Endothelial cell of umbilical vein (primary cell): ENCODE measurements at regions not wholly inside any gene's neighbourhood (a gene's known extent, or its start where the extent isn't known, plus 50 kb on each side); places are given as distances from the start of the nearest gene placed in this dataset.

Experiments used
- BruUV-seq: library from RNA; stranded (reverse); fragments of 400-500 nt; replicated peaks from 2 replicates; lab custom pipeline; 2021; lab: Mats Ljungman, UMichigan
- CTCF ChIA-PET: fragments of 300-600, 350-600 bp; sonication (Branson Sonifier 250); formaldehyde crosslinking; loops from one replicate; lab custom pipeline; 2021; ENCODE audit warnings: antibody characterized with exemption, inconsistent platforms; lab: Charles Lee
- POLR2A ChIA-PET: fragments of 300-600, 350-600 bp; sonication (Branson Sonifier 250); formaldehyde crosslinking; loops from one replicate; lab custom pipeline; 2021; ENCODE audit warnings: antibody characterized with exemption, inconsistent platforms; lab: Charles Lee
- DNase-seq: peaks from one replicate; pipeline ENCODE4 v3.0.0-alpha.2; 2011; ENCODE audit warnings: low read depth, low spot score
- FAIRE-seq: peaks from 2 replicates; lab custom pipeline; 2011; peaks lifted over from hg19 to GRCh38; lab: Jason Lieb, UNC
- H2AFZ ChIP-seq: 2 replicates; pipeline ENCODE4 v1.6.0; 2012; ENCODE audit warnings: low read depth, low read length, control low read depth, inconsistent platforms
- H3K27ac ChIP-seq: 2 replicates; pipeline ENCODE4 v1.5.1; 2011; ENCODE audit warnings: low read depth, mild to moderate bottlenecking, control low read depth, low read length, moderate library complexity; ENCODE audit not compliant: insufficient read depth
- H3K27me3 ChIP-seq, 2 experiments: 2 replicates each; pipeline versions ENCODE4 v1.6.0 to v1.6.1; 2011; ENCODE audit warnings: low read length in 2 of 2, mixed read lengths in 1 of 2; ENCODE audit not compliant: control insufficient read depth in 2 of 2, insufficient read depth in 2 of 2
- H3K36me3 ChIP-seq, 2 experiments: 2 replicates in 1 of 2; 3 replicates in 1 of 2; pipeline ENCODE4 v1.5.1; 2011; ENCODE audit warnings: low read length in 2 of 2, mild to moderate bottlenecking in 1 of 2, moderate library complexity in 1 of 2; ENCODE audit not compliant: control insufficient read depth in 2 of 2, insufficient read depth in 2 of 2; ENCODE audit errors: extremely low read depth in 1 of 2
- H3K4me1 ChIP-seq: 3 replicates; pipeline ENCODE4 v1.5.1; 2011; ENCODE audit warnings: mild to moderate bottlenecking, low read length; ENCODE audit not compliant: control insufficient read depth, insufficient read depth; ENCODE audit errors: extremely low read depth
- H3K4me2 ChIP-seq: 2 replicates; pipeline ENCODE4 v1.6.1; 2011; ENCODE audit warnings: low read length, control low read depth, mixed read lengths; ENCODE audit not compliant: insufficient read depth
- H3K4me3 ChIP-seq, 3 experiments: fragments of 200-600 bp in 1 of 3; sonication (generic), shearing (Covaris generic) in 1 of 3; replicated peaks in 1 of 3; 2 replicates each; pipeline ENCODE4 v1.5.1; 2011 to 2016; ENCODE audit warnings: control low read depth in 3 of 3, low read length in 3 of 3, mild to moderate bottlenecking in 2 of 3, inconsistent platforms in 1 of 3, low read depth in 1 of 3, moderate library complexity in 1 of 3; ENCODE audit not compliant: insufficient read depth in 1 of 3
- H3K79me2 ChIP-seq: 2 replicates; pipeline ENCODE4 v1.6.0; 2012; ENCODE audit warnings: low read length, inconsistent platforms; ENCODE audit not compliant: control insufficient read depth, insufficient read depth
- H3K9ac ChIP-seq: replicated peaks from 2 replicates; pipeline ENCODE3; 2011; ENCODE audit warnings: low read length, control low read depth; ENCODE audit not compliant: insufficient read depth; ENCODE audit errors: extremely low read depth
- H3K9me1 ChIP-seq: replicated peaks from 3 replicates; pipeline ENCODE4 v1.6.0; 2011; ENCODE audit warnings: mild to moderate bottlenecking, low read length; ENCODE audit not compliant: control insufficient read depth, insufficient read depth; ENCODE audit errors: extremely low read depth
- H3K9me3 ChIP-seq: replicated peaks from 2 replicates; pipeline ENCODE4 v1.5.1; 2012; ENCODE audit warnings: low read length, inconsistent platforms; ENCODE audit not compliant: control insufficient read depth, insufficient read depth
- H4K20me1 ChIP-seq: replicated peaks from 2 replicates; pipeline ENCODE3; 2011; ENCODE audit warnings: mild to moderate bottlenecking, low read length; ENCODE audit not compliant: control insufficient read depth, insufficient read depth; ENCODE audit errors: extremely low read depth
- CTCF ChIP-seq, 2 donors: IDR thresholded peaks; 1 replicate in 1 of 2; 2 replicates in 1 of 2; pipeline ENCODE4 v1.5.1; 2011; ENCODE audit warnings: low read length in 2 of 2, mild to moderate bottlenecking in 2 of 2, moderate library complexity in 2 of 2, control low read depth in 1 of 2, inconsistent platforms in 1 of 2, low read depth in 1 of 2; ENCODE audit not compliant: insufficient read depth in 1 of 2; ENCODE audit errors: extremely low read depth in 1 of 2
- EZH2 ChIP-seq: IDR thresholded peaks from 2 replicates; pipeline ENCODE4 v1.6.1; 2012; ENCODE audit warnings: borderline replicate concordance, low read depth, mild to moderate bottlenecking, moderate library complexity, low read length, inconsistent platforms; ENCODE audit not compliant: severe bottlenecking
- FOS ChIP-seq: IDR thresholded peaks from 2 replicates; pipeline ENCODE4 v1.6.1; 2011; ENCODE audit warnings: mild to moderate bottlenecking, low read length, moderate library complexity, borderline replicate concordance; ENCODE audit not compliant: insufficient read depth
- GATA2 ChIP-seq: IDR thresholded peaks from 2 replicates; pipeline ENCODE4 v1.7.0; 2011; ENCODE audit warnings: low read depth, mild to moderate bottlenecking, moderate library complexity, mixed read lengths, low read length; ENCODE audit not compliant: insufficient read length, insufficient read depth
- JUN ChIP-seq: IDR thresholded peaks from 2 replicates; pipeline ENCODE4 v1.6.1; 2011; ENCODE audit warnings: borderline replicate concordance, low read depth; ENCODE audit not compliant: insufficient read length, insufficient read depth
- MAX ChIP-seq: IDR thresholded peaks from 2 replicates; pipeline ENCODE4 v1.6.1; 2011; ENCODE audit not compliant: insufficient read depth, insufficient read length
- MYC ChIP-seq: IDR thresholded peaks from one replicate; pipeline ENCODE4 v1.6.1; 2011; ENCODE audit warnings: mild to moderate bottlenecking, low read depth, low read length
- POLR2A ChIP-seq: IDR thresholded peaks from 2 replicates; pipeline ENCODE4 v1.6.1; 2012; ENCODE audit warnings: low read depth, mild to moderate bottlenecking, control low read depth, low read length
- POLR2AphosphoS5 ChIP-seq: IDR thresholded peaks from 2 replicates; pipeline ENCODE4 v1.6.1; 2012; ENCODE audit warnings: low read depth, mild to moderate bottlenecking, control low read depth, low read length, moderate library complexity; ENCODE audit not compliant: insufficient read depth
- dilution Hi-C: fragments of 300-500 bp; cut with MboI; formaldehyde crosslinking; loops from one replicate; pipeline ENCODE4 v1.15.0; 2019; ENCODE audit warnings: low sequenced_read_pairs; ENCODE audit not compliant: extremely low pct_ligation_motif_present
- intact Hi-C: fragments of 100-400 bp; cut with micrococcal nuclease; formaldehyde crosslinking; loops from one replicate; pipeline ENCODE4 v1.10.0; 2022

- Histone ChIP-seq H3K27ac (no peak overlapping the region), H3K4me2 (no peak overlapping the region), H2AFZ (no peak overlapping the region), H3K27me3 (no peaks in the 10 kb centered on the region), H3K79me2 (no peaks in the 10 kb centered on the region), H3K4me1 (no peaks in the 10 kb centered on the region), H3K9me1 (no peaks in the 10 kb centered on the region), H3K4me3 (no peak overlapping the region), H4K20me1 (no peaks in the 10 kb centered on the region), H3K9me3 (no peaks in the 10 kb centered on the region), H3K9ac (no peak overlapping the region), H3K36me3 (no peaks in the 10 kb centered on the region)
- dilution Hi-C loops (no loop called here), intact Hi-C loops (no loop called here)
- no peak for FAIRE-seq
- no TSS peak for BruUV-seq
- CTCF ChIA-PET, result no interaction called here
- POLR2A ChIA-PET, result no interaction called here
- TF ChIP-seq JUN, result no peak
- DNase-seq, result no peak
These were observed 66.7 kb upstream of the DPT start for GRCh38 chr1:168795681-168796080.

GRCh38 chr1:168799927-168800605, 71.1 kb upstream of the DPT start:
- Histone ChIP-seq H3K9me3 (no peaks in the 10 kb centered on the region), H3K4me2 (no peak overlapping the region), H2AFZ (no peak overlapping the region), H3K36me3 (no peaks in the 10 kb centered on the region), H3K4me1 (no peaks in the 10 kb centered on the region), H3K27me3 (no peaks in the 10 kb centered on the region), H3K4me3 (no peak overlapping the region), H3K9me1 (no peaks in the 10 kb centered on the region), H3K9ac (no peak overlapping the region), H4K20me1 (no peaks in the 10 kb centered on the region), H3K27ac (no peak overlapping the region), H3K79me2 (no peaks in the 10 kb centered on the region)
- FAIRE-seq, result no peak
- TF ChIP-seq CTCF (IDR thresholded peaks at IDR 0.05; ENCODE audit: extremely low read depth in 1 of 2, insufficient read depth in 1 of 2, low read depth in 1 of 2, low read length in 2 of 2) (no peak), FOS (no peak), JUN (no peak), GATA2 (no peak), POLR2A (no peak), POLR2AphosphoS5 (no peak), EZH2 (no peak), MYC (no peak), MAX (no peak)
- BruUV-seq, result no TSS peak
- ChIA-PET POLR2A (no interaction called here), CTCF (interaction anchor here (0.5 to 0.7 kb wide), 2 partner anchors 549 to 1460 kb away, joined by 3 read pairs; no protein-coding TSS in a partner anchor)
- dilution Hi-C loops (no loop called here), intact Hi-C loops (no loop called here)
- no peak for DNase-seq
